Psoas muscle (tissue), 7 donors: ENCODE measurements at regions not wholly inside any gene's neighbourhood (a gene's known extent, or its start where the extent isn't known, plus 50 kb on each side); places are given as distances from the start of the nearest gene placed in this dataset.

Experiments used
- ATAC-seq, 4 donors: fragments of 200-7000 bp; cut with Tn5 transposase; one replicate each; pipeline ENCODE4 v1.9.1; 2020; ENCODE audit warnings: moderate library complexity in 3 of 4, mild to moderate bottlenecking in 2 of 4
- DNase-seq, 2 donors: peaks; one replicate each; pipeline ENCODE4 v3.0.0-alpha.2; 2020
- H3K27ac ChIP-seq: fragments of 200-600 bp; one replicate; pipeline ENCODE4 v1.8.0; 2022
- H3K27me3 ChIP-seq, 3 donors: fragments of 200-600 bp in 1 of 3; one replicate each; pipeline versions ENCODE4 v1.6.1 to v1.8.0; 2013 to 2022; ENCODE audit warnings: low read length in 2 of 3, mild to moderate bottlenecking in 2 of 3, moderate library complexity in 1 of 3; ENCODE audit not compliant: insufficient read depth in 3 of 3
- H3K36me3 ChIP-seq, 2 donors: fragments of 200-600 bp in 1 of 2; one replicate each; pipeline versions ENCODE4 v1.6.1 to v1.8.0; 2013 to 2022; ENCODE audit warnings: low read depth in 1 of 2, mild to moderate bottlenecking in 1 of 2, moderate library complexity in 1 of 2; ENCODE audit not compliant: insufficient read depth in 1 of 2
- H3K4me1 ChIP-seq: fragments of 200-600 bp; one replicate; pipeline ENCODE4 v1.8.0; 2022
- H3K4me3 ChIP-seq: fragments of 200-600 bp; one replicate; pipeline ENCODE4 v1.8.0; 2022; ENCODE audit warnings: mild to moderate bottlenecking
- H3K9me3 ChIP-seq: fragments of 200-600 bp; one replicate; pipeline ENCODE4 v1.8.0; 2022
- WGBS, 3 donors: extraction: QIAGEN DNeasy Blood & Tissue Kit; methylation state at CpG; one replicate each; pipeline versions ENCODE4 v1.1.6 to v1.1.7; 2013; 5-methylcytosine and 5-hydroxymethylcytosine counted together
- intact Hi-C, 2 donors: fragments of 100-400 bp; cut with DNase I; formaldehyde crosslinking; loops; one replicate each; pipeline versions ENCODE4 v1.11.0 to v1.14.2; 2022
- TF ChIP-seq, protein P1 (sequence below): fragments of 200-600 bp; IDR thresholded peaks from one replicate; pipeline ENCODE4 v1.8.0; 2022; ENCODE audit warnings: antibody characterized with exemption
- donor health status: healthy with polysubstance abuse.
- donor health status: DM: no; HTN: no; CAD: no; lungs with moderate emphysema.
- donor health status: Bipolar disorder and iron deficiency.
- donor health status: healthy.
- donor health status: DM: yes; HTN: yes; CAD: no.
- donor health status: DM: no; HTN: no; CAD: no.
- donor health status: DM: yes; HTN: yes; CAD: no.

- intact Hi-C loops = loop anchor here in 1 of 2 donors (10.0 kb wide), 1 partner anchor 445 kb away; no protein-coding TSS in a partner anchor
- 84 to 93% (median 89%) methylated on average over 4 of the region's 4 CpGs for WGBS, 3 donors
- Histone ChIP-seq H3K4me1 (peaks cover 4% of the 10 kb centered on the region), H3K4me3 (no peak overlapping the region), H3K27me3 (no peaks in the 10 kb centered on the region), H3K36me3 (no peaks in the 10 kb centered on the region), H3K9me3 (no peaks in the 10 kb centered on the region), H3K27ac (no peak overlapping the region)
- TF ChIP-seq, protein P1, sequence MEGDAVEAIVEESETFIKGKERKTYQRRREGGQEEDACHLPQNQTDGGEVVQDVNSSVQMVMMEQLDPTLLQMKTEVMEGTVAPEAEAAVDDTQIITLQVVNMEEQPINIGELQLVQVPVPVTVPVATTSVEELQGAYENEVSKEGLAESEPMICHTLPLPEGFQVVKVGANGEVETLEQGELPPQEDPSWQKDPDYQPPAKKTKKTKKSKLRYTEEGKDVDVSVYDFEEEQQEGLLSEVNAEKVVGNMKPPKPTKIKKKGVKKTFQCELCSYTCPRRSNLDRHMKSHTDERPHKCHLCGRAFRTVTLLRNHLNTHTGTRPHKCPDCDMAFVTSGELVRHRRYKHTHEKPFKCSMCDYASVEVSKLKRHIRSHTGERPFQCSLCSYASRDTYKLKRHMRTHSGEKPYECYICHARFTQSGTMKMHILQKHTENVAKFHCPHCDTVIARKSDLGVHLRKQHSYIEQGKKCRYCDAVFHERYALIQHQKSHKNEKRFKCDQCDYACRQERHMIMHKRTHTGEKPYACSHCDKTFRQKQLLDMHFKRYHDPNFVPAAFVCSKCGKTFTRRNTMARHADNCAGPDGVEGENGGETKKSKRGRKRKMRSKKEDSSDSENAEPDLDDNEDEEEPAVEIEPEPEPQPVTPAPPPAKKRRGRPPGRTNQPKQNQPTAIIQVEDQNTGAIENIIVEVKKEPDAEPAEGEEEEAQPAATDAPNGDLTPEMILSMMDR = no peak
- ATAC-seq (peak in 2 of 4 donors; percentile 9 to 42), DNase-seq (no peak)
Measured at GRCh38 chr3:24639481-24640329, 145.1 kb upstream of the THRB start.

GRCh38 chr3:24640330-24640877, 145.8 kb upstream of the THRB start:
- ATAC-seq (peak; percentile 42 to 71 (median 64)), DNase-seq (no peak)
- WGBS, 3 donors = 68 to 73% (median 71%) methylated on average over 3 of the region's 3 CpGs
- intact Hi-C loops = loop anchor here in 1 of 2 donors (10.0 kb wide), 1 partner anchor 446 kb away; no protein-coding TSS in a partner anchor
- no peak overlapping the region for H3K27ac ChIP-seq
- TF ChIP-seq, protein P1 = peak; percentile 35
- H3K36me3 ChIP-seq = no peaks in the 10 kb centered on the region
- no peaks in the 10 kb centered on the region for H3K27me3 ChIP-seq
- H3K9me3 ChIP-seq = no peaks in the 10 kb centered on the region
- peaks cover 4% of the 10 kb centered on the region for H3K4me1 ChIP-seq
- H3K4me3 ChIP-seq = no peak overlapping the region

DNA sequence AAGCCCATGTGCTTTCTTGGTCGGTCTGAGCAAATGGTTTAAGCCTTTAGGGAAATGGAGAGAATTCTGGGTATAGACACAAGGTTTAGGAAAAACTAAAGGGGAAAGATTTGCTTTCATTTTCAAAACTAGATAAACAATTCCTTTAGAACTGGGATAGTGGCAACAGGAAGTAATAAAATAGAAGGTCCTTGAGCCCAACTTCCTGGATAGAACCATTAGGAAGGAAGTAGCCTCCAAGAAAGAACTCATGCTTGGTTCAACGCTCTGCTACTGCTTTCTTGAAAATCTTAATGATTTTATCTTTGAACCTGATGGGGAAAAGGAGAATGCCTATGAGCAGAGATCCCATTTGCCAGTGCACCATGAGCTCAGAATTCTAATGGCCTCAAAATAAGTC, 147.0 kb upstream of the THRB start:
- intact Hi-C loops = loop anchor here in 1 of 2 donors (10.0 kb wide), 1 partner anchor 447 kb away; no protein-coding TSS in a partner anchor
- peaks cover 4% of the 10 kb centered on the region for H3K4me1 ChIP-seq
- no peak overlapping the region for H3K4me3 ChIP-seq
- 47 to 58% (median 55%) methylated on average over 2 of the region's 2 CpGs for WGBS, 3 donors
- no peaks in the 10 kb centered on the region for H3K27me3 ChIP-seq
- H3K9me3 ChIP-seq = no peaks in the 10 kb centered on the region
- H3K36me3 ChIP-seq = no peaks in the 10 kb centered on the region
- DNase-seq (no peak), ATAC-seq (no peak)
- no peak overlapping the region for H3K27ac ChIP-seq
- TF ChIP-seq, protein P1 = no peak

DNA sequence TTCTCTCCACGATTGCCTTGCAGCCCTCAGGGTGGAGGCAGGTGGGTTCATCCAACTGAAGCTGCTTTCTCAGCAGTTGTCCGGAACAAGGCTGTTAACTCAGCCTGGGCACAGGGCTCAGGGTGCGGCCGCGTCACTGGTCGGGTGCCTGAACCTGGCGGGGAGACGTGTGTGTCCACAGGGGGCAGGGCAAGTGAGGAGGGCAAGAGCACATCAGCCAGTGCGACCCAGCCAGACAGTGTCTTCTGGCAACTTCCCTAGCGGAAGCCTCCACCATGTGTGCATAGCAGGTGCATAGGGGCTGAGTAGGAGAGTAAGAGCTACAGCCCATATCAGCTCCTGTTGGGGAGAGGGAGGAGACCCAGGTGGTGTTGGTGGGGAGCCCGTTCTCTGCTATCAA, 150.4 kb upstream of the THRB start:
- Histone ChIP-seq H3K4me3 (no peak overlapping the region), H3K27me3 (no peaks in the 10 kb centered on the region), H3K9me3 (no peaks in the 10 kb centered on the region), H3K36me3 (no peaks in the 10 kb centered on the region), H3K4me1 (peaks cover 4% of the 10 kb centered on the region), H3K27ac (no peak overlapping the region)
- ATAC-seq (no peak), DNase-seq (no peak)
- TF ChIP-seq, protein P1 = no peak
- WGBS, 3 donors = 87 to 92% (median 89%) methylated on average over 11 of the region's 11 CpGs
- intact Hi-C loops = loop anchor here in 1 of 2 donors (10.0 kb wide), 1 partner anchor 450 kb away; no protein-coding TSS in a partner anchor
